NCI-H82 (cell line): ENCODE measurements at regions not wholly inside any gene's neighbourhood (a gene's known extent, or its start where the extent isn't known, plus 50 kb on each side); places are given as distances from the start of the nearest gene placed in this dataset.

Experiments
- DNase-seq: peaks from one replicate; lab custom pipeline; 2025; lab: John Stamatoyannopoulos, UW

GRCh38 chr11:28675183-28675582 lies 567.0 kb downstream of the METTL15 start:
- no peak for DNase-seq

- peak; percentile 74 for DNase-seq
Observed at GRCh38 chr11:28674433-28675103, 566.4 kb downstream of the METTL15 start.

- DNase-seq, result no peak
Observed at GRCh38 chr11:28673691-28674432, 565.7 kb downstream of the METTL15 start.

GRCh38 chr11:28671274-28671673 lies 563.1 kb downstream of the METTL15 start:
- DNase-seq, result no peak

GRCh38 chr11:28666632-28667031 lies 558.4 kb downstream of the METTL15 start:
- no peak for DNase-seq

GRCh38 chr11:28659716-28660348 lies 551.6 kb downstream of the METTL15 start:
- no peak for DNase-seq

- DNase-seq, result no peak
Observed at GRCh38 chr11:28657378-28658030, 549.3 kb downstream of the METTL15 start.

- DNase-seq, result no peak
Observed at GRCh38 chr11:28654191-28654590, 546.0 kb downstream of the METTL15 start.

- no peak for DNase-seq
Observed at GRCh38 chr11:28649922-28650321, 541.7 kb downstream of the METTL15 start.

- no peak for DNase-seq
Observed at GRCh38 chr11:28636566-28636965, 528.4 kb downstream of the METTL15 start.

- DNase-seq, result no peak
Observed at GRCh38 chr11:28636033-28636432, 527.8 kb downstream of the METTL15 start.

GRCh38 chr11:28632338-28632737 lies 524.1 kb downstream of the METTL15 start:
- no peak for DNase-seq

GRCh38 chr11:28631148-28631547 lies 523.0 kb downstream of the METTL15 start:
- peak; percentile 13 for DNase-seq

- DNase-seq, result no peak
Observed at GRCh38 chr11:28629235-28629634, 521.0 kb downstream of the METTL15 start.

- no peak for DNase-seq
Observed at GRCh38 chr11:28628412-28628811, 520.2 kb downstream of the METTL15 start.

- DNase-seq, result no peak
Observed at GRCh38 chr11:28627690-28628255, 519.6 kb downstream of the METTL15 start.

GRCh38 chr11:28625532-28625931 lies 517.3 kb downstream of the METTL15 start:
- DNase-seq, result no peak

GRCh38 chr11:28621753-28622152 lies 513.6 kb downstream of the METTL15 start:
- no peak for DNase-seq

- DNase-seq, result no peak
Observed at GRCh38 chr11:28619846-28620540, 511.8 kb downstream of the METTL15 start.

- no peak for DNase-seq
Observed at GRCh38 chr11:28618416-28618815, 510.2 kb downstream of the METTL15 start.

GRCh38 chr11:28616160-28616965 lies 508.2 kb downstream of the METTL15 start:
- DNase-seq, result no peak
